ENCODE measurements at regions not wholly inside any gene's neighbourhood (a gene's known extent, or its start where the extent isn't known, plus 50 kb on each side); places are given as distances from the start of the nearest gene placed in this dataset.
"Not testable (repeated sequence)": the region's sequence is repeated elsewhere in the genome, so short reads cannot be mapped to it uniquely, and the experiment has no call there.

DNA sequence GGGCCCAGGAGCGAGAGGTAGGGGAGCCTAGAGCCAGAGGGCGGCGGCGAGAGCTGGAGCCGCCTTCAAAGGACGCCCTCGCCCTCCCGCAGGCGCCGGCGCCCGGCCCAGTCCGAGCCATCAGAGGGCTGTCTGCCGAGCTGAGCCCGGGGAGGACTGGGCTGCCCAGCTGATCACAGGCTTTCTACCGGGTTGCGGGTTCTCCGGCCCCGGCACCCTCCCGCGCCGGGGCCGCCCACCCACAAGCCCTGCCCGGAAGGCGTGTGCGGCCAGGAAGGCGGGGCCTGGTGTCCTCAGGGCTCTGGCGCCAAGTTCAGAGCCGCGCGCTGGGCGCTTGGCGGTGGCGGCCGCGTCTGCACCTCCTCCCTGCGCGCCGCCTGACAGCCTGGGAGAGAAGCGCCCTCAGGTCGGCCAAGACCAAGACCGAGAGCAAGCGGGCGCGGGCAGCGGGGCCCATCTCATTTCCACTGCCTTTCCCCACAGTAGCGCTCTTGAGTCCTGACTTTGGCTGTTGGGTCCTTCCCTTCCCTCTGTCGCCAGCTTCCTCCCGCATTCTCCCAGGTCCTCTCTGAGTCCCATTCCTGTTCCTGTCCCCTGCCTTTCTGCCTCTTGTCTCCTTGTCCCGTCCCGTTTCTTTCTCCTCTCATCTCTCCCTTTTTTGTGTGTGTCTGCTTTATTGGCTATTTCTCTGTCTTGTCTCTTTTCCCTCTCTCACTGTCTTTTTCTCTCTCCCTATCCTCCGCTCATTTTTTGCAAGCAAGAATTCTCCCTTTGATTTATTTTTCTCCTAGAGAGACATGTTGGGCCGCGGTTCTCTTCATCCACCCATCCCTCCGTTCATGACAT, 60.6 kb upstream of the MSMB start:
- DNase-seq (ENCODE audit: low read depth), result no peak
- TF ChIP-seq, protein P1, sequence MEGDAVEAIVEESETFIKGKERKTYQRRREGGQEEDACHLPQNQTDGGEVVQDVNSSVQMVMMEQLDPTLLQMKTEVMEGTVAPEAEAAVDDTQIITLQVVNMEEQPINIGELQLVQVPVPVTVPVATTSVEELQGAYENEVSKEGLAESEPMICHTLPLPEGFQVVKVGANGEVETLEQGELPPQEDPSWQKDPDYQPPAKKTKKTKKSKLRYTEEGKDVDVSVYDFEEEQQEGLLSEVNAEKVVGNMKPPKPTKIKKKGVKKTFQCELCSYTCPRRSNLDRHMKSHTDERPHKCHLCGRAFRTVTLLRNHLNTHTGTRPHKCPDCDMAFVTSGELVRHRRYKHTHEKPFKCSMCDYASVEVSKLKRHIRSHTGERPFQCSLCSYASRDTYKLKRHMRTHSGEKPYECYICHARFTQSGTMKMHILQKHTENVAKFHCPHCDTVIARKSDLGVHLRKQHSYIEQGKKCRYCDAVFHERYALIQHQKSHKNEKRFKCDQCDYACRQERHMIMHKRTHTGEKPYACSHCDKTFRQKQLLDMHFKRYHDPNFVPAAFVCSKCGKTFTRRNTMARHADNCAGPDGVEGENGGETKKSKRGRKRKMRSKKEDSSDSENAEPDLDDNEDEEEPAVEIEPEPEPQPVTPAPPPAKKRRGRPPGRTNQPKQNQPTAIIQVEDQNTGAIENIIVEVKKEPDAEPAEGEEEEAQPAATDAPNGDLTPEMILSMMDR (conservative IDR thresholded peaks at IDR 0.05; ENCODE audit: low read depth, low read length), result no peak
- peak overlapping the region; percentile 46 for H3K4me3 ChIP-seq (ENCODE audit: low read depth, low read length)

DNA sequence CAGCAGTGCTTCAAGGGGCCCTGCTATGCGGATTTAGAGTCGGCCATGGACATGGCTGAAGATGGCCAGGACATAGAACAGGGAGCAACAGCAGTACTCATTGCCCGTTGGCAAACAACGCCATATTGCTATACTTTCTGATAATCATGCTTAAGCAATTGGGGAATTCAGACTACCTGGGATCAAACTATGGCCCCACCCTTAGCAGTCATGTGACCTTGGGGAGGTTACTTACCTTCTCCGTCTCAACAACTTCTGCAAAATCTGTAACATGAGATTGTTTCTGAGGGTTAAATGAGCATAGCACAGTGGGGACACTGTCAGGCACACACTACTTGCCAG, 62.1 kb upstream of the MSMB start:
- H3K4me3 ChIP-seq (ENCODE audit: low read depth, low read length); DNase-seq (ENCODE audit: low read depth): not testable (repeated sequence)

DNA sequence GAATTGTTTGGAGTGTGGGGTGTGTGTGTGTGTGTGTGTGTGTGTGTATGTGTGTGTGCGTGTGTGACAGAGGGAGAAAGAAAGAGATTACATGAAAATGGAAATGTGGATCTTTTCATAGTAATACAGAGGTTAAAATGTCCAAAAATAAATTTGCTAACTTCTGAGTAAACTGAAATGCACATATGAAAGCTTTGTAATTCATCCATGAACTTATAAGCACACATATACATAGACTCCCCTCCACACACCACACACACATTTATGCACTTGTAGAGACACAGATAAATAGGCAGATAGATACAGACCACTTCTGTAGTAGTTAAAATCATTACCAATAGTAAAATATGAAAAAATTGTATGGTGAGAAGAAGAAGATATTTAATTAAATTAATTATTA, 108.2 kb upstream of the MSMB start:
- DNase-seq (ENCODE audit: low read depth), result not testable (repeated sequence)

DNA sequence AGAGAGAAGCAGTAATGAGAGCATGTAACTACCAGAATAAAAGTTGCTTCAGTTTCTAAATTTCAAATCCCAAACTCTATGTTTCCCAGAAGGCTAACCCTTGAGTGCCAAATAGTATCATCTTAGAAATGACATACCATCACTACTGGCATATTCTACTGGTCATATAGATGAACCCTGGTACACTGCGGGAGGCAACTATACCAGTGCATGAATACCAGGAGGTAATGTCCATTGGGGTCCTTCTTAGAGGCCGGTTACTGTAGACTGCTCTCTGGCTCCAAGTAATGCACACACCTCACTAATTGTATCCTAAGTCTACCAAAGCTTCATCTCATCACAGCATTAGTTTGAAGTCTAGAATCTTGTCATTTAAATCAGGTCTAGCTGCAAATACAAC, 108.6 kb upstream of the MSMB start:
- not testable (repeated sequence) for DNase-seq (ENCODE audit: low read depth); H3K4me3 ChIP-seq (ENCODE audit: low read depth, low read length)

More for the DNA sequence above, 108.2 kb upstream of the MSMB start:
- not testable (repeated sequence) for H3K4me3 ChIP-seq (ENCODE audit: low read depth, low read length)

DNA sequence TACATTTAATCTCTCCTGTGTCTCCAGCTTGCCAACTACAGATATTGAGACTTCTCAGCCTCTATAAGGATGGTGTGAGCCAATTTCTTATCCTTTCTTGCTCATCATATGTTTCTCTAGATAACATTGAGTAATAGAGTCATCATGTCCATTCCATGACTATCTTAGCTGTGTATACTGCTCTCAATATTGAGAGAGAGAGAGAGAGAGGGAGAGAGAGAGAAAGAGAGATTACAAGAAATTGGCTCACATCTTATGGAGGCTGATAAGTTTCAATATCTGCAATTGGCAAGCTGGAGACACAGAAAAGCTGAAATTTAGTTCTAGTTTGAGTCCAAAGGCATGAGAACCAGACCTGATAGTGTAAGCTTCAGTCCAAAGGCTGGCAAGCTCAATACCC, 110.8 kb upstream of the MSMB start:
- DNase-seq (ENCODE audit: low read depth); H3K4me3 ChIP-seq (ENCODE audit: low read depth, low read length): not testable (repeated sequence)

DNA sequence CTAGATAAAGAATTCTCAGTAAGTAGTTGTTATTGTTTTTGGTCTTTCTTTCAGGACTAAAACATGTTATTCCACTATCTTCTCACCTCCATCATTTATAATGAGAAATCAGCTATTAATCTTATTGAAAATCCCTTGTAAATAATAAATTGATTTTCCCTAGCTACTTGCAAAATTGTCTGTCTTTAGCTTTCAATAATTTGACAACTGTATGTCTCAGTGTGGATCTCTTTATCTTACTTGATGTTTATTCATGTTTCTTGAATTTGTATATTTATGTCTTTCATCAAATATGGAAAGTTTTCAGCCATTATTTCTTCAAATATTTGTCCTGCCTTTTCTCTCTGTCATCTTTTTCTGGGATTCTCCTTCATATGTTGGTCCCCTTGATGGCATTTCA, 117.1 kb upstream of the ANTXRL start:
- TF ChIP-seq, protein P1 (conservative IDR thresholded peaks at IDR 0.05; ENCODE audit: low read depth, low read length), result no peak

DNA sequence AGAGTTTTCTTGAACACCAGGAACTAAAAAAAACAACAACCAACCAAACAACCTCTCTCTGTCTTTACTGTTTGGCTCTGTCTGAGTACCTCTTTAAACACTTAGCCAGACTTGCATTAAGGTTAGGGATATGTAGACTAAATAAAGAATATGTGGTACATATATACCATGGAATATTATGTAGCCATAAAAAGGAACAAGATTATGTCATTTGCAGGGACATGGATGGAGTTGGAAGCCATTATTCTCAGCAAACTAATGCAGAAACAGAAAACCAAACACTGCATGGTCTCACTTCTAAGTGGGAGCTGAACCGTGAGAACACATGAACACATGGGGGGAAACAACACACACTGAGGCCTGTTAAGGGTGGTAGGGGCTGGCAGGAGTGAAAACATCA, 116.0 kb upstream of the ANTXRL start:
- DNase-seq (ENCODE audit: low read depth), result no peak
- TF ChIP-seq, protein P1 (conservative IDR thresholded peaks at IDR 0.05; ENCODE audit: low read depth, low read length), result no peak
- no peak overlapping the region for H3K4me3 ChIP-seq (ENCODE audit: low read depth, low read length)

More for the DNA sequence above, 117.1 kb upstream of the ANTXRL start:
- no peak for DNase-seq (ENCODE audit: low read depth)
- H3K4me3 ChIP-seq (ENCODE audit: low read depth, low read length), result no peak overlapping the region

DNA sequence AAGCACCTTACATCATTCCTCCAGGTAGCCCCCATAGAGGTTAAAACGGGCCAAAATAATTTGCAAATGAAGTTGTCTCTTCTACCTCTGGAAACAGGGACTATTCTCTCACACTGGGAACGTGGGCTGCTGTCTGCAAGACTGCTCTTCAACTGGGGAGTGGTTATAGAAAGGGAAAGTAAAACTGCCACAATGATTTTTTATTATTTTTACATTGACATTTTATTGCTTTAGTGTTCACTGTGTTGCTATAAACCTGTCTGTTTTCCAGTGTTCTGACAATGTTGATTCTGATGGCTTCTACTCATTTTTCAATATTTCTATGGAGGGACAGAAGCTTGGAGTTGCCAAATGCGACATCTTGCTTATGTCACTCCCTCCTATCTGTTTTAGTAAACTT, 115.1 kb upstream of the ANTXRL start:
- no peak overlapping the region for H3K4me3 ChIP-seq (ENCODE audit: low read depth, low read length)
- TF ChIP-seq, protein P1 (conservative IDR thresholded peaks at IDR 0.05; ENCODE audit: low read depth, low read length), result no peak
- DNase-seq (ENCODE audit: low read depth), result no peak

DNA sequence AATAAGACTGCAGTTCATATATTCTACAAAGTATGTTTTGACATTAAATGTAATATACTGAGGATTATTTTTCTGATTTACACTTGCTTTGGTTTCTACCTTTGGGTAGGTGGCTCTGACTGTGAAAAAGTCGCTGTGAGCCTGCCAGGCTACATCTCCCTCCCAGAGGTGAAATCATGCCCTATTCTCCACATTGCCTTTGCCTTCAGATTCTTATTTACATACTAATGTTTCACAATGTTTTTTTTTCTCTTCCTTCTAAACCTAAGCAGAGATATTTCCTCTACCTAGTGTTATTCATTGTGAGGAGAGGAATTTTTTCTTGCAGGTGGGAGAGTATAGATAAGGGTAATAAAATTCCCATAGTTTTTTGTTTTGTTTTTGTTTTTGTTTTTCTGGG, 111.5 kb upstream of the ANTXRL start:
- H3K4me3 ChIP-seq (ENCODE audit: low read depth, low read length), result no peak overlapping the region
- TF ChIP-seq, protein P1 (conservative IDR thresholded peaks at IDR 0.05; ENCODE audit: low read depth, low read length), result no peak
- DNase-seq (ENCODE audit: low read depth), result no peak

All from epithelial cell of proximal tubule (primary cell).